NCI-H82 treated with DMSO at 0.1 percent for 48 hours (cell line): ENCODE measurements at regions not wholly inside any gene's neighbourhood (a gene's known extent, or its start where the extent isn't known, plus 50 kb on each side); places are given as distances from the start of the nearest gene placed in this dataset.
"Not testable (repeated sequence)": the region's sequence is repeated elsewhere in the genome, so short reads cannot be mapped to it uniquely, and the experiment has no call there.

ENCODE experiments used
- DNase-seq: peaks from one replicate; lab custom pipeline; 2025; ENCODE audit not compliant: unreplicated experiment; lab: John Stamatoyannopoulos, UW

DNA sequence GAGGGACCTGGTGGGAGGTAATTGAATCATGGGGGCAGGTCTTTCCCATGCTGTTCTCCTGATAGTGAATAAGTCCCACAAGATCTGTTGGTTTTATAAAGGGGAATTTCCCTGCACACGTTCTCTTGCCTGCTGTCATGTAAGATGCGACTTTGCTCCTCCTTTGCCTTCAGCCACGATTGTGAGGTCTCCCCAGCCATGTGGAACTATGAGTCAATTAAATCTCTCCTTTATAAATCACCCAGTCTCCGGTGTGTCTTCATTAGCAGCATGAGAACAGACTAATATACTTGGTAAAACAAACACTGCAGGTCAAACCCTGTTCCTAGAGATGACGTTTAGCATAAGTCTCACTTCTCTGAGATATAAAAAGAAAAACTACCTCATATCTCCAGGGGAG lies 148.3 kb downstream of the MATN1 start:
- no peak for DNase-seq

- no peak for DNase-seq
Observed at GRCh38 chr1:30572192-30572591, 151.2 kb downstream of the MATN1 start.

GRCh38 chr1:30571380-30571779 lies 152.0 kb downstream of the MATN1 start:
- DNase-seq: no peak

- no peak for DNase-seq
Observed at GRCh38 chr1:30569384-30569783, 154.0 kb downstream of the MATN1 start.

- DNase-seq: no peak
Observed at GRCh38 chr1:30562559-30562958, 160.8 kb downstream of the MATN1 start.

- no peak for DNase-seq
Observed at GRCh38 chr1:30551603-30552002, 171.8 kb downstream of the MATN1 start.

GRCh38 chr1:30550365-30551220 lies 172.8 kb downstream of the MATN1 start:
- DNase-seq: no peak

GRCh38 chr1:30549872-30550271 lies 173.5 kb downstream of the MATN1 start:
- not testable (repeated sequence) for DNase-seq

DNA sequence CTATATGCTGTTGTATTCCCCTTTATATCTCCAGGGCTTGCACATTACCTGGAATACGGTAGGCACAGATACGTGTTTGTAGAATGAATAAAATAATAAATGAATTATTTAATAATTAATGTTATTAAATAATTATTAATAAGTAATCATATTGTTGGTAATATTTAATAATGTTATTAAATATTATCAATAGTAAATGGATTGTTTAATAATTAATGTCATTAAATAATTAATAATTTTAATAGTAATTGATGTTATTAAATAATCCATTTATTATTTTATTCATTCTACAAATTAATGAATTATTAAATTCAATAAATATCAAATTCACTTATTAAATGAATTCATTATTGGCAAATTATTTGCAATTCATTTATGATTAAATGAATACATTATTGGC lies 175.1 kb downstream of the MATN1 start:
- no peak for DNase-seq

- DNase-seq: not testable (repeated sequence)
Observed at GRCh38 chr1:30547326-30547725, 176.1 kb downstream of the MATN1 start.

GRCh38 chr1:30545365-30545764 lies 178.0 kb downstream of the MATN1 start:
- no peak for DNase-seq

GRCh38 chr1:30541721-30542485 lies 181.5 kb downstream of the MATN1 start:
- DNase-seq: no peak

DNA sequence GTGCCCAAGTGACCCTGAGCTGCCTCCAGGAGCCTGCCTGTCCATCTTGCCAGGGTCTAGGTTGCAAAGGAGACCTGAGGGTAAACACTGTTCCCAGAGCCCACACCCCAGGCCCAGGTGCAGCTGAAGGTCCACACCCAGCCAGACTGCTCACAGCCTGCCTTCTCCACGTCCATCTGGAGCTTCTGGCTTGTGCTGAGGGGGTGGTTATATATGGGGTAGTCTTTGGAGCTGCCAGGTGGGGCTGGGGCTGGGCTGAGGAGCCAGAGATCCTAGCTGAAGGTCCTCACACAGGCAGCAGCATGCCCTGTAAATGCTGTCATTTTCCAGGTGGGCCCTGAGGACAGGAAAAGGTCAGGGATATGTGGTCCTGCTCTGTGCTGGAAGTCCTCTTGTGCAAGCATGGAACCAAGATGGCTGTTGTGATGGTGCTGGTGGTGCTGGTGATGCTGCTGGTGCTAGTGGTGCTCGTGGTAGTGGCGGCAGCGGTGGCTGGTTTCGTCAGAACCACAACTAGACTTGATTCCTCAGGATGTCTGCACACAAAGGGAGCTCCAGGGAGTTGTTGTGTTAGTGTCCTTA lies 182.7 kb downstream of the MATN1 start:
- DNase-seq: no peak

DNA sequence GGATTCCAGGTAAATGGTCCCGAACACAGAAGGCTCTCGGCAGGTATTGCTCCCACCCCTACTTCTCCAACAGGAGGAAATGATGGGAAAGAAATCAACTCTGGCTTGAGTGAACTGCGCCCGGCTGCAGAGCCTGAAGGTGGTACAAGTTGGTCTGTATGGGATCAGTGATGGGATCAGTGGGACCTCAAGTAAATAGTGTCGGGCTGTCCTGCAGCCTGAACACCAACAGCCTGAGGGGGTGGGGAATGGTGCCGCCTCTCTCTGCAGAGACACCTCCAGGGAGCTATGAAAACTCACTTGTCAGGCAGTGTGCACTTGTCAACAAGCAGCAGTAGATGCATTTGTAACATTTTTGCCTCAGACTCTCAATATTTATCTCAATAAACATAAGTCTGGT lies 183.5 kb downstream of the MATN1 start:
- no peak for DNase-seq

- no peak for DNase-seq
Observed at GRCh38 chr1:30538993-30539867, 184.2 kb downstream of the MATN1 start.

- DNase-seq: no peak
Observed at GRCh38 chr1:30538226-30538992, 185.0 kb downstream of the MATN1 start.

DNA sequence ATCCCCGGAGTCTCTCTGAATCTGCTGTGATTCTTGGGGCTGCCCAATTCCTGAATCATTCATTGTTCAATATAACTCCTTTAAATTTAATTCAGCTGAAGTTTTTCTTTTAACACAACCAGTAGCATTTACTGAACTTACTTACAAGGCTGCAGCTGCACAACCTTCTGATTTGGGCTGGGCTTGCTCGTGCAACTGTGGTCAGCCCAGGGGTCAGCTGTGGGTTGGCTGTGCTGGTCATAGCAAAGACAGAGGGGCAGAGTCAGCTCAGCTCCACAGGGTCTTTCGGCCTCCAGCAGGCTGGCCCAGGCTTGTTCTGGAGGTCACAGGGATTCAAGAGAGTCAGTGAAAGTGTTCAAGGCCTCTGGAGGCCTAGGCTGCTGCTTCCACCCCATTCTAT lies 186.1 kb downstream of the MATN1 start:
- no peak for DNase-seq

GRCh38 chr1:30536530-30536929 lies 186.9 kb downstream of the MATN1 start:
- DNase-seq: no peak

DNA sequence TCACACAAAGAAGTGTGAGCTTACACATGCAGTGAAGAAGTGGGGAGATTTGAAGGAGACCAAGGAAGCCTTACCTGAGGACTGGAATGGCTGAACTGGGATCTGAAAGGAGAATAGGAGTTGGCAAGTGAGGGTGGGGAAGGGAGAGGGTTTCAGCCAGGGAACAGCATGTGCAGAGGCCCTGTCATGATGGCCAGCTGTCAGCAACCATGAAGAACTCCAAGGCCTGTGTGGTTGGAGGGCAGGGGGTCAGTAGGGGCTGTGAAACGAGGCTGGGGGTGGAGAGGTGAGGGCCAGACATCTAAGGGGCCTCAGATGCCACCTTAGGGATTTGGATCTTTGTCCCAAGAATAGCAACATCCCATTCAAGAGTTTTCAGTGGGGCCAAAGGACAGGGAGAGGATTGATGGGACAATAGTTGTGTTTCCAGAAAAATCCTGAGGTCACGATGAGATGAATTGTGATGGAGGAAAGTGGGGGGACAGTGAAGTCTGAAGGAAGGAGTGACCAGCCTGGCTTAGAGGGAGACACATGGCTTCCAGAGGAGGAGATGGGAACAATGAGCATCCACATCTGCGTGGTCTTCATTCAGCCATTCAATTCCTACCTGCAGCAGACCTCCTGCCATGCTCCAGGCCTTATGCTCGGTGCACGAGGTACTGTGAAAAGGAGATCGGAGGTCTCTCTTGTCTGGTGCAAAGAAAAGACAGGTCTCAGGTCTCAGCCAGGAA lies 187.6 kb downstream of the MATN1 start:
- DNase-seq: no peak

DNA sequence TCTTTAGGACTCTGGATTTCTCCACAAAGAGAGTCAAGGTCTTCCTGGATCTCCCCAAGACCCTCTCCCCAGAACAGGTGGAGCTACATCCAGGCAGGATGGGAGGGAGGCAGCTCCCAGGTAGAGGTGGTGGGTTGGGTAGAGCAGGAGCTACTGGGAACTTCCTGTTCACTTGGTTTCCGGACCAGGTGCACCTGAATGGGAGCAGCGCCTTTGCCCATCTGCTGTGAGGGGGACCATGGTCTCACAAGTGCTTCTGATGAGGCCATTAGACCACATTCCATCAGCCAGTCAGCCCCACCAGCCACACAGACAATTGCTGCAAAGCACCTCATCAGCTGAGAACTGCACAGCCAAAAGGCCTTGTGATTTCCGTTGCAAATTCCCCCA lies 188.8 kb downstream of the MATN1 start:
- DNase-seq: no peak
